Neuronal stem cell (in vitro differentiated cells): ENCODE measurements at regions not wholly inside any gene's neighbourhood (a gene's known extent, or its start where the extent isn't known, plus 50 kb on each side); places are given as distances from the start of the nearest gene placed in this dataset.
"Not testable (repeated sequence)": the region's sequence is repeated elsewhere in the genome, so short reads cannot be mapped to it uniquely, and the experiment has no call there.

ENCODE experiments used
- DNase-seq: peaks from one replicate; pipeline ENCODE4 v3.0.0-alpha.2; 2013; ENCODE audit warnings: low spot score
- H2AFZ ChIP-seq: one replicate; pipeline ENCODE4 v1.6.1; 2013; ENCODE audit warnings: mild to moderate bottlenecking, low read length, inconsistent platforms
- H2AK5ac ChIP-seq: 2 replicates; pipeline ENCODE4 v1.6.1; 2013; ENCODE audit warnings: low read depth, mild to moderate bottlenecking, inconsistent platforms, low read length, moderate library complexity, mixed read lengths
- H2BK120ac ChIP-seq: 2 replicates; pipeline ENCODE4 v1.6.1; 2013; ENCODE audit warnings: low read depth, mild to moderate bottlenecking, inconsistent platforms, low read length, moderate library complexity, mixed read lengths
- H2BK12ac ChIP-seq: one replicate; pipeline ENCODE4 v1.6.1; 2013; ENCODE audit warnings: low read length, inconsistent platforms
- H2BK15ac ChIP-seq: 2 replicates; pipeline ENCODE4 v1.6.1; 2013; ENCODE audit warnings: mild to moderate bottlenecking, low read length, inconsistent platforms, mixed read lengths
- H2BK5ac ChIP-seq: one replicate; pipeline ENCODE4 v1.6.1; 2013; ENCODE audit warnings: inconsistent platforms, mild to moderate bottlenecking, low read length, moderate library complexity
- H3K14ac ChIP-seq: one replicate; pipeline ENCODE4 v1.6.1; 2013; ENCODE audit warnings: low read length, inconsistent platforms
- H3K18ac ChIP-seq: 2 replicates; pipeline ENCODE4 v1.6.1; 2013; ENCODE audit warnings: low read length, inconsistent platforms
- H3K23ac ChIP-seq: 2 replicates; pipeline ENCODE4 v1.6.1; 2013; ENCODE audit warnings: low read depth, mild to moderate bottlenecking, mixed read lengths, low read length, inconsistent platforms; ENCODE audit not compliant: poor library complexity
- H3K27ac ChIP-seq: replicated peaks from 3 replicates; pipeline ENCODE4 v1.5.1; 2013; ENCODE audit warnings: low read length, inconsistent platforms
- H3K27me3 ChIP-seq, 3 experiments: 2 replicates each; pipeline ENCODE4 v1.6.1; 2013; ENCODE audit warnings: low read length in 3 of 3, mild to moderate bottlenecking in 2 of 3, inconsistent platforms in 1 of 3, low read depth in 1 of 3, mixed read lengths in 1 of 3, moderate library complexity in 1 of 3; ENCODE audit not compliant: control insufficient read depth in 3 of 3, insufficient read depth in 3 of 3
- H3K36me3 ChIP-seq, 2 donors: replicated peaks in 1 of 2; 2 replicates each; pipeline ENCODE4 v1.6.1; 2013; ENCODE audit warnings: low read length in 2 of 2; ENCODE audit not compliant: control insufficient read depth in 2 of 2, insufficient read depth in 2 of 2
- H3K4ac ChIP-seq: 2 replicates; pipeline ENCODE4 v1.6.1; 2013; ENCODE audit warnings: inconsistent platforms, mild to moderate bottlenecking, low read length, moderate library complexity
- H3K4me1 ChIP-seq, 2 donors: 1 replicate in 1 of 2; 2 replicates in 1 of 2; pipeline ENCODE4 v1.6.1; 2013; ENCODE audit warnings: low read length in 2 of 2, low read depth in 1 of 2; ENCODE audit not compliant: control insufficient read depth in 2 of 2, insufficient read depth in 1 of 2
- H3K4me2 ChIP-seq: one replicate; pipeline ENCODE4 v1.6.1; 2013; ENCODE audit warnings: mild to moderate bottlenecking, low read length, inconsistent platforms; ENCODE audit not compliant: insufficient read depth, poor library complexity, severe bottlenecking
- H3K4me3 ChIP-seq, 2 donors: 2 replicates each; pipeline ENCODE4 v1.5.1; 2013; ENCODE audit warnings: low read length in 2 of 2, mild to moderate bottlenecking in 2 of 2, inconsistent platforms in 1 of 2, moderate library complexity in 1 of 2
- H3K79me1 ChIP-seq: one replicate; pipeline ENCODE4 v1.6.1; 2013; ENCODE audit warnings: low read depth, mild to moderate bottlenecking, inconsistent platforms, low read length, moderate library complexity
- H3K9ac ChIP-seq: one replicate; pipeline ENCODE4 v1.6.1; 2013; ENCODE audit warnings: mild to moderate bottlenecking, low read depth, low read length, inconsistent platforms; ENCODE audit not compliant: poor library complexity
- H3K9me3 ChIP-seq, 2 donors: replicated peaks in 1 of 2; 2 replicates each; pipeline versions ENCODE3 to v1.6.1; 2013; ENCODE audit warnings: low read length in 2 of 2, mild to moderate bottlenecking in 2 of 2, inconsistent platforms in 1 of 2, low read depth in 1 of 2, mixed read lengths in 1 of 2, moderate library complexity in 1 of 2; ENCODE audit not compliant: control insufficient read depth in 2 of 2, insufficient read depth in 1 of 2
- H4K8ac ChIP-seq: one replicate; pipeline ENCODE4 v1.6.1; 2013; ENCODE audit warnings: low read depth, mild to moderate bottlenecking, inconsistent platforms, low read length, moderate library complexity
- H4K91ac ChIP-seq: one replicate; pipeline ENCODE4 v1.6.1; 2013; ENCODE audit warnings: low read length, low read depth, mild to moderate bottlenecking, inconsistent platforms; ENCODE audit not compliant: poor library complexity
- WGBS, 2 donors: extraction: QIAGEN DNeasy Blood & Tissue Kit; methylation state at CpG; one replicate each; pipeline ENCODE4 v1.1.7; 2013; ENCODE audit warnings: missing lambda C conversion rate in 2 of 2, mixed read lengths in 1 of 2; ENCODE audit not compliant: insufficient read length in 2 of 2, insufficient replicate concordance in 1 of 2; ENCODE audit errors: extremely low coverage in 2 of 2; 5-methylcytosine and 5-hydroxymethylcytosine counted together

DNA sequence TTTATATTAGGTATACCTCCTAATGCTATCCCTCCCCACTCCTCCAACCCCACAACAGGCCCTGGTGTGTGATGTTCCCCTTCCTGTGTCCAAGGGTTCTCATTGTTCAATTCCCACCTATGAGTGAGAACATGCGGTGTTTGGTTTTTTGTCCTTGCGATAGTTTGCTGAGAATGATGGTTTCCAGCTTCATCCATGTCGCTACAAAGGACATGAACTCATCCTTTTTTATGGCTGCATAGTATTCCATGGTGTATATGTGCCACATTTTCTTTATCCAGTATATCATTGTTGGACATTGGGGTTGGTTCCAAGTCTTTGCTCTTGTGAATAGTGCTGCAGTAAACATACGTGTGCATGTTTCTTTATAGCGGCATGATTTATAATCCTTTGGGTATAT lies 345.1 kb upstream of the FANCL start:
- H3K27ac ChIP-seq = not testable (repeated sequence)

GRCh38 chr2:58585233-58585632 lies 344.1 kb upstream of the FANCL start:
- H2AFZ ChIP-seq = no peak overlapping the region
- no peak overlapping the region for H4K91ac ChIP-seq
- no peak overlapping the region for H3K9ac ChIP-seq
- H3K4me2 ChIP-seq = no peak overlapping the region
- no peak overlapping the region for H3K23ac ChIP-seq
- H3K36me3 ChIP-seq = no peaks in the 10 kb centered on the region
- H3K14ac ChIP-seq = no peak overlapping the region
- H3K4me3 ChIP-seq = no peak overlapping the region
- no peak overlapping the region for H4K8ac ChIP-seq
- no peak overlapping the region for H2BK120ac ChIP-seq
- no peaks in the 10 kb centered on the region for H3K9me3 ChIP-seq
- peaks cover 0 to 15% (median 0%) of the 10 kb centered on the region in 3 experiments for H3K27me3 ChIP-seq
- no peak overlapping the region for H2BK5ac ChIP-seq
- no peak overlapping the region for H2BK15ac ChIP-seq
- WGBS, 2 donors = no CpG with 5 or more reads among the region's 5 CpGs
- no peak overlapping the region for H3K18ac ChIP-seq
- H2AK5ac ChIP-seq = no peak overlapping the region
- H3K79me1 ChIP-seq = no peaks in the 10 kb centered on the region
- H3K27ac ChIP-seq = no peak overlapping the region
- H2BK12ac ChIP-seq = no peak overlapping the region
- H3K4me1 ChIP-seq = peaks cover 0 to 1% of the 10 kb centered on the region in 2 donors
- no peak for DNase-seq
- H3K4ac ChIP-seq = no peak overlapping the region

More for the DNA sequence above, 345.1 kb upstream of the FANCL start:
- not testable (repeated sequence) for H3K79me1 ChIP-seq, H3K9ac ChIP-seq, H3K18ac ChIP-seq, H4K8ac ChIP-seq, H4K91ac ChIP-seq, H3K27me3 ChIP-seq, H3K9me3 ChIP-seq, H2AFZ ChIP-seq, H2BK120ac ChIP-seq, H3K14ac ChIP-seq, H3K4me1 ChIP-seq, H2BK5ac ChIP-seq, H2BK15ac ChIP-seq, H3K4ac ChIP-seq, H3K36me3 ChIP-seq, H3K4me3 ChIP-seq, DNase-seq, H3K4me2 ChIP-seq, H2AK5ac ChIP-seq, H3K23ac ChIP-seq, H2BK12ac ChIP-seq
- WGBS, 2 donors = no CpG with 5 or more reads among the region's 5 CpGs

GRCh38 chr2:58584606-58585118 lies 343.5 kb upstream of the FANCL start:
- no peak for DNase-seq
- Histone ChIP-seq H4K8ac (no peak overlapping the region), H3K14ac (no peak overlapping the region), H3K27ac (no peak overlapping the region), H4K91ac (no peak overlapping the region), H2BK15ac (no peak overlapping the region), H3K9me3 (no peaks in the 10 kb centered on the region), H2BK12ac (no peak overlapping the region), H3K4ac (no peak overlapping the region), H2BK5ac (no peak overlapping the region), H2AFZ (no peak overlapping the region), H3K9ac (no peak overlapping the region), H3K4me2 (no peak overlapping the region), H3K79me1 (no peaks in the 10 kb centered on the region), H3K18ac (no peak overlapping the region), H3K27me3 (peaks cover 0 to 18% (median 0%) of the 10 kb centered on the region in 3 experiments), H3K4me3 (no peak overlapping the region), H2BK120ac (no peak overlapping the region), H2AK5ac (no peak overlapping the region), H3K23ac (no peak overlapping the region), H3K36me3 (no peaks in the 10 kb centered on the region), H3K4me1 (peaks cover 0 to 1% of the 10 kb centered on the region in 2 donors)
- WGBS, 2 donors = no CpG with 5 or more reads among the region's 4 CpGs

DNA sequence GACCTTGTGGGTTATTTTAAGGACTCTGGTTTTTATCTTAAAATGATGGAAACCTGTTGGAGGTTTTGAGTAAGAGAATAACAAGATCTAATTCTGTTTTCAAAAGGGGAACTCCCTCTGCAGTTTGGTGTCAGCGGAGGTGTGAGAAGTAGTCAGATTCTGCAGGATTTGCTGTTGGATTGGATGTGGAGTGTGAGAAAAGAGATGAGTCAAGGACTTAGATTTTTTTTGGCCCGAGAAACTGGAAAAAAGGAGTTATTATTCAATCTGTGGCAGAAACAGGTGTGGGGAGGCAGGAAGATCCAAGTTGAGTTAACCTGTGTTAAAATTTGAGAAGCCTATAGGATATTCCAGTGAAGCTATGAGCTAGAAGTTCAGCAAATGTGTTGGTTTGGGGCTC lies 337.2 kb upstream of the FANCL start:
- peaks cover 0 to 39% (median 0%) of the 10 kb centered on the region in 3 experiments for H3K27me3 ChIP-seq
- no peak overlapping the region for H4K8ac ChIP-seq
- no peak overlapping the region for H3K27ac ChIP-seq
- H2AFZ ChIP-seq = no peak overlapping the region
- no peak overlapping the region for H2AK5ac ChIP-seq
- H3K4ac ChIP-seq = no peak overlapping the region
- H3K9ac ChIP-seq = no peak overlapping the region
- no peak overlapping the region for H3K14ac ChIP-seq
- H2BK5ac ChIP-seq = no peak overlapping the region
- no peak overlapping the region for H2BK12ac ChIP-seq
- no peak overlapping the region for H3K4me2 ChIP-seq
- H3K79me1 ChIP-seq = no peaks in the 10 kb centered on the region
- H3K23ac ChIP-seq = no peak overlapping the region
- no CpG with 5 or more reads among the region's 2 CpGs for WGBS, 2 donors
- H3K36me3 ChIP-seq = no peaks in the 10 kb centered on the region
- no peak for DNase-seq
- H2BK120ac ChIP-seq = no peak overlapping the region
- H4K91ac ChIP-seq = no peak overlapping the region
- no peak overlapping the region for H2BK15ac ChIP-seq
- no peak overlapping the region for H3K18ac ChIP-seq
- H3K4me1 ChIP-seq = peaks cover 0 to 1% of the 10 kb centered on the region in 2 donors
- no peak overlapping the region for H3K4me3 ChIP-seq
- no peaks in the 10 kb centered on the region for H3K9me3 ChIP-seq
